CD4-positive, alpha-beta T cell treated with Interleukin-15 for 1 hour (primary cell): ENCODE measurements at regions not wholly inside any gene's neighbourhood (a gene's known extent, or its start where the extent isn't known, plus 50 kb on each side); places are given as distances from the start of the nearest gene placed in this dataset.
"Not testable (repeated sequence)": the region's sequence is repeated elsewhere in the genome, so short reads cannot be mapped to it uniquely, and the experiment has no call there.

Experiments used
- DNase-seq: peaks from one replicate; pipeline ENCODE4 v3.0.0-alpha.2; 2020

DNA sequence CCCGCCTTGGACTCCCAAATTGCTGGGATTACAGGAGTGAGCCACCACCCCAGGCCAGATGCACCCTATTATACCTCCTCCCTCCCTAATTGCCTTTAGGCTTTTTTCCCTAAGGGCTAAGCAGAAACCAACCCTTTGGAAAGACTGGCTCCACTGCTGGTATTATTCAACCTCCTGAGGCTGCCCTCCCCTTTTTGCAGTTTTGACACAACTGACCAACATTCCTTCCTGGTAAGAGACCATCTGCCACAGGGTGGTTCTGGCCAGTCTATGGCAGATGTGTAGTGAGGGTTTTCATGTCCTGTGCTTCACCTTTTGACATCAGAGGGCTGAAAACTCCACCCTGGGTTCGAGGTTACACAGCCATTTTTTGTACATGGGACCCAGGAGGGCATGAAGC, 1785.3 kb upstream of the CELF4 start:
- DNase-seq: no peak

DNA sequence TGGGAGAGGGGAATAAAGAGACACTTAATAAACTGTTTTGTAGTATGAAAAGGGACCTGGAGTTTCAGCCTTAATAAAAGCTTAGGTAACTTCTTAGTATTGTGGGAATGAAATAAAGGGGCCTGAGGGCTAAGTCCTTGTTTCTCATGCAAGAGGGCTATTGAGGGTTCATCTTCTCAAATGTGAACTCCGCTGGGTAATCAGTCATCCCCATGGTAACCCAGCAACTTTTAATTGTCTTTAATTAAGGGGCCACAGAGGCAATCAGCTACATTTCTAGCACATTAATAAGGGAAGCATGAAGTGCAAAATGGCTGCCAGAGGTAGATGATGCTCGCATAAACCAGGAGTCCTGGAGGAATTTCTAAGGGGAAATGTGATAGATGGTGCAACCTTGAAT, 1784.2 kb upstream of the CELF4 start:
- DNase-seq: no peak

- DNase-seq: no peak
Observed at GRCh38 chr18:39348757-39349156, 1783.2 kb upstream of the CELF4 start.

- DNase-seq: no peak
Observed at GRCh38 chr18:39347701-39348100, 1782.1 kb upstream of the CELF4 start.

GRCh38 chr18:39346916-39347315, 1781.3 kb upstream of the CELF4 start:
- DNase-seq: no peak

GRCh38 chr18:39345321-39345720, 1779.7 kb upstream of the CELF4 start:
- DNase-seq: no peak

- DNase-seq: no peak
Observed at GRCh38 chr18:39344487-39344886, 1778.9 kb upstream of the CELF4 start.

GRCh38 chr18:39341129-39341528, 1775.5 kb upstream of the CELF4 start:
- no peak for DNase-seq

- DNase-seq: no peak
Observed at GRCh38 chr18:39340418-39340817, 1774.8 kb upstream of the CELF4 start.

DNA sequence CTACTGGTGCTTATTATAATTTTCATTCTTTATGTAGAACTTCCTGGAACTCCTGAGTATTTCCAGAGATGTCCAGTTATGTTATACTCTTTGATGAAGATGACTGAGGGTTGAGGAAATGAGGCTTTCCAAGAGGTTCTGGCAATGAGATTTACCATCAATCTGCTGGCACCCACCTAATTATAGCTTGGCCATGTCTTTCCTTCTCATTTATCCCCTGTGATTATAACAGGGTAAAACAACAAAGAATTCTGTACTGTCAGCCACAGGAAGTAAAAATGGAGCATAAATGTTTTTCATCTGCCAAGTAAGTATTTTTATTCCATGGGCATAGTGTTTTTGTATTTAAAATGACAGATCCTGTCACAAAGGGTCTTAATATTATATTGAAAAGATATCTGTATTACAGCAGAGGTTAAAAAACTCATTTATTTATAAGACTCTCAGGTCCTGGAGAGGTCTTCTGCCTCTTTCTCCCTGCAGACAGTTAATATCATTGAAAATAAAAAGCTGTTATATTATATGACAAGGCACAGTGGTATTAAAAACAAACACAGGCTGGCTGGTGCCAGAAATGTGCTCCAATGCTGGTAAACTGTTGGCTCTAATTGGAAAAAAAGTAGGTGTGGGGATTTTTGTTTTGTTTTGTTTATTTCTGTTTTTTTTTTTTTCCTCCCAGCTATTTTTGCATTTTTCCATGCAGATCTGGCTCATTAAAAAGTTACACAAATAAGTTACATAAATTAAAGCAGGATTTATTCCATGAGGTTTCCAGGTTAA, 1764.1 kb upstream of the CELF4 start:
- DNase-seq: no peak

GRCh38 chr18:39326772-39327171, 1761.2 kb upstream of the CELF4 start:
- no peak for DNase-seq

DNA sequence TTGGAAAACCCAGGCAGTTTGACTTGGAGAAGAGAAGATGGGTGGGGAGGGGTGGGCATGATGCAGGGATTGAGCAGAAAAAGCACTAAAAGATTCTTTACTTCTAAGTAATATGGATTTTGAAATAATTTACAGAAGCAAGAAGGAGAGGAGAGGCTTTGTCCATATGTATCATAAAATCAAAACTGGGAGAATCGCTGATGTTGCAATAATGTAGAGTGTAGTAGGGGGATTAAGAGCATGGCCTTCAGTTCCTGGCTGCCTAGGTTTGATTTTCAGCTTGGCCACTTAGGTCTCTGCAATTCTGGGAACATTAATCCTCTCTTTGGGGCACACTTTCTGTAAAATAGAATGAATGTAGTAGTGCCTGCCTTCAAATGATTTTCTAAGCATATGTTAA, 1760.4 kb upstream of the CELF4 start:
- no peak for DNase-seq

DNA sequence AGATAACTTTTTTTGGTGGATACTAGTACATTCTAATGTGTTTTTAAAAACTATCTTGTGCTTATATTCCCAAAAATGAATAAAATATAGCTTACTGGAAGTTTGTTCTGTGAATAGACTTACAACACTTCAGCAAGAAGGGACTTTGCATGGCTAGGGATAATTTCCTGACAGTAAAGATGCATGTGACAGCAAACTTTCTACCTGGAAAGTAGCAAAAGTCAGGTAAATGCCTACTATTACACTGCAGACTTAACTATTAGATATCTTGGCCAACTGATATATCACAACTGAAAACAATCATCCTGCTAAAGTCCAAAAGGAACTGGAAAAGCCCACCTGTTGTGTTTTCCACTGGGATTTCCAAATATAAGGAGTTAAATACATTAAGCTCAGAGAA, 1753.5 kb upstream of the CELF4 start:
- no peak for DNase-seq

DNA sequence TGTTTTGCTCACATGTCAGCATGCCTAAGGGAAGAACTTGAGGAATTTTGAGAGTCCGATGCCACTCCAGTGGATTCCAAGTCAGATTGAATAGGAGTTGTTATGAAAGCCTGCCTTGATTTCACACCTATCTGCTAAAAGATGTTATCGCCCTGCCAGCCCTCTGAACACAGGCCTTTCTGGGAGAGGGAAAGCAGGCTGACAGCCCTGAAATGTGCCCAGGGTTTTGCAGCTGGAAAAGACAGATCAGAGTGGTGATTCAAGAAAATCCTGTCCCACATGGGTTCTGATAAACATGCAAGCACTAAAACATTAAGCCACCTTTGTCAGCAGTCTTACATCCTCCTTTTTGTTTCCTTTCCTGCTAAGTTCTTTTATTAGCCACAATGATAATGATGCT, 1752.9 kb upstream of the CELF4 start:
- no peak for DNase-seq

DNA sequence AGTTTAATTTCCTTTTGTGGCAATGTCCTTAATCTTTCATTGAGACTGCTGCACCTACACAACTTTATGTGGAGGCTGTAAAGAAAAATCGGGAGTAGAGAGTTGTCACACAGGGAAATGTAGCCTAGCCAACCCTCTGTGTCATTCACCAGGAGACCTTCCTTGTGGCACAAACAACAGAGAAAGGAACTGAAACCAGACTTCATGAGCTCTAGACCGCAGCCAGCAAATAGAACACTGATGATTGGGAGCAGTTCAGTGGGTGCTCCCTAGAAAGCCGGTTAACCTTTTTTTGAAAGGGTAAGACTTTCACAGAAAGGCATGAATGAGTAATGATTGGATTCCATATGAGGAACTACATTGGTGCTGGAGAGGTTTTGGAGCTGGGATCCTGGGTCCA, 1752.4 kb upstream of the CELF4 start:
- no peak for DNase-seq

DNA sequence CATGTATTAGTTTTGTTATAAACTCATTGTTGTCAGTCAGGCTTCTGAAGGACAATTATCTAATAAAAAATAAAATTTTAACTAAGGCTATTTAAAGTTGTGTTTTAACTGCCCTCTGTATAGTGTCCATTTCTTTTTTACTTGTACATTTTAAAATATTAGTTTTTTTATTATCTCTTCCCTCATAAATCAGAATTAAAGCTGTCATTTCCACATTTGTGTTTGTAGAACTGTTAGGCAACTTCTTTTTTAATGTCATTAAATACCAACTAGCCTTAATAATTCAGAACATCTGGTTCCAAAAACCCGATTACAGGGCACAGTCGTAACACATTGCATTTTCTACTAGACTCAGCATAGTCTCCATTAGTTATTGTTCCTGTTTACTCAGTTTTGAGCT, 1749.0 kb upstream of the CELF4 start:
- no peak for DNase-seq

GRCh38 chr18:39313992-39314391, 1748.4 kb upstream of the CELF4 start:
- no peak for DNase-seq

DNA sequence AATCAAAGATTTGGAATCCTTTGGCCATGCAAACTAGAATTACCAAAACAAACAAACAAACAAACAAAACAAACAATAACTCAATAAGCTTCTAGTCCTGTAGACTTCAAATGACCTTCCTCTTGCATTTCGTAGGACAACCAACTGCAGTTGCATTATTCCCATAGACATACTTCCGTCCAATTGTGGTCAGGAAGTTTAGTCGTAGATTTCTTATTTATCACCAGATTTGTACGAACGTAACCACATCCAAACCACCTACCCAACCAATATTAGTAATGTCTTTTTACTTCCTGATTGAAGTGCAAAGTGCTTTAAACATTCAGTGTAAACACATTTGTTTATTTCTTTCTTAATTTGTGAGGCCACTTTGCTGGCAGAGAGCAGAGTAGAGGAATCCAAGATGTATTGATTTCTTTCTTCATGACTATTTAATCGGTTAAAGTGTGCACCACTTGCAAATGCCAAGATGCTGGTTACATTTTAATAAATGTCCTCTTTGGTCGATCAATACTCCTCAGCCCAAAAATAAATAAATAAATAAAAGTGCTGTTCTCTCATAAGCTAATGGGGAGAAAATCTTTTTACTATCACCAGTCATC, 1745.6 kb upstream of the CELF4 start:
- DNase-seq: no peak

DNA sequence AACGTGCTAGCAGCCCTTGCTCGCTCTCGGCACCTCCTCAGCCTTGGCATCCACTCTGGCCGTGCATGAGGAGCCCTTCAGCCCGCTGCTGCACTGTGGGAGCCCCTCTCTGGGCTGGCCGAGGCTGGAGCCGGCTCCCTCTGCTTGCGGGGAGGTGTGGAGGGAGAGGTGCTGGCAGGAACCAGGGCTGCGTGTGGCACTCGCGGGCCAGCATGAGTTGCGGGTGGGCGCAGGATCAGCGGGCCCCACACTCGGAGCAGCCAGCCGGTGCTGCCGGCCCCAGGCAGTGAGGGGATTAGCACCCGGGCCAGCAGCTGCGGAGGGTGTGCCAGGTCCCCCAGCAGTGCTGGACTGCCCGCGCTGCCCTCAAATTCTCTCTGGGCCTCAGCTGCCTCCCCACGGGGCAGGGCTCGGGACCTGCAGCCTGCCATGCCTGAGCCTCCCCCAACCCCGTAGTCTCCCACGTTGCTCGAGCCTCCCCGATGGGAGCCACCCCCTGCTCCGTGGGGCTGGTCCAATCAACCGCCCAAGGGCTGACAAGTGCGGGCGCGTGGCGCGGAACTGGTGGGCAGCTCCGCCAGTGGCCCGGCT, 1743.4 kb upstream of the CELF4 start:
- DNase-seq: not testable (repeated sequence)

DNA sequence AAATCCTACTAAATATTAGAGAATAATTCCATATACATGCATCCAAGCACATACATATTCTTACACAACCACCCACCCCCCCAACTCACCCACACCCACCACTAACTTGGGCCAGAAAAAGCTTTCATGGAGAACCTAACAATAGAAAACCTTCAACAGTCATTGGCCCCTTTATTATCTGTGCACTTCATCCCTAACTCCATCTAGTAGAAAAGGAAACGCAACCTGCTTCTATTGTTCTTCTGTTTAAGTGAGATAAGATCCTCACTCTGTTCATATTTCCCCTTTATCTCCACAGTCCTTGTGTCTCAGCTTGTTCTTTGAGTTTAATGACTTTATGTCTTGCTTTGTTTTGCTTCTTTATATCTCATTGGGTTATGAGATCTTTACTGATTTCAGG, 1740.2 kb upstream of the CELF4 start:
- DNase-seq: no peak

DNA sequence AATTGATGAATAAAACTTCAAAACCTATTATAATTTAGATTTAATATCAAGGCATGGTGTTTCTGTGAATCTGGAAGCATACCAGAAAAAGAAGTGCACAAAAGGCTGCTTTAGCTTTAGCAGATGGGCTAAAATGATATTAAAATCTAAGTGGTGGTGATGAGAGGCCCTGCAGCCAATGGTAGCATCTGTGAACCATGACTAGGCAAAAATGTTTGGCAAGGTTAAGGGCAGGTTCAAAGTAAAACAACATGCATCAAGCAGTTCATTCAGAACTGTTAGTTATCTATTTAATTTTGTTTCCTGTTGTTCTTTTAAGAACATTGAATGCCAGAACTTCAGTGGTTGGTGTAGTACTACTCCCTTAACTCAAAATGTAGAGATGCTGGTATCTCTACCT, 1736.9 kb upstream of the CELF4 start:
- no peak for DNase-seq

- no peak for DNase-seq
Observed at GRCh38 chr18:39299152-39299551, 1733.6 kb upstream of the CELF4 start.

- DNase-seq: no peak
Observed at GRCh38 chr18:39297225-39297624, 1731.6 kb upstream of the CELF4 start.

- DNase-seq: no peak
Observed at GRCh38 chr18:39296293-39296888, 1730.8 kb upstream of the CELF4 start.
